DOHH2 (cell line): ENCODE measurements at regions not wholly inside any gene's neighbourhood (a gene's known extent, or its start where the extent isn't known, plus 50 kb on each side); places are given as distances from the start of the nearest gene placed in this dataset.

ENCODE experiments used
- EZH2phosphoT487 ChIP-seq: fragments of 200-600 bp; sonication (generic); IDR thresholded peaks from 2 replicates; pipeline ENCODE4 v1.6.1; 2017; ENCODE audit warnings: borderline replicate concordance, mild to moderate bottlenecking, antibody characterized with exemption, low read length, moderate library complexity, mixed read lengths
- TF ChIP-seq, protein P1 (sequence below): fragments of 200-600 bp; sonication (generic); IDR thresholded peaks from one replicate; pipeline ENCODE4 v1.5.1; 2014; ENCODE audit warnings: antibody characterized with exemption, mild to moderate bottlenecking, low read depth, low read length; ENCODE audit not compliant: poor library complexity, severe bottlenecking

DNA sequence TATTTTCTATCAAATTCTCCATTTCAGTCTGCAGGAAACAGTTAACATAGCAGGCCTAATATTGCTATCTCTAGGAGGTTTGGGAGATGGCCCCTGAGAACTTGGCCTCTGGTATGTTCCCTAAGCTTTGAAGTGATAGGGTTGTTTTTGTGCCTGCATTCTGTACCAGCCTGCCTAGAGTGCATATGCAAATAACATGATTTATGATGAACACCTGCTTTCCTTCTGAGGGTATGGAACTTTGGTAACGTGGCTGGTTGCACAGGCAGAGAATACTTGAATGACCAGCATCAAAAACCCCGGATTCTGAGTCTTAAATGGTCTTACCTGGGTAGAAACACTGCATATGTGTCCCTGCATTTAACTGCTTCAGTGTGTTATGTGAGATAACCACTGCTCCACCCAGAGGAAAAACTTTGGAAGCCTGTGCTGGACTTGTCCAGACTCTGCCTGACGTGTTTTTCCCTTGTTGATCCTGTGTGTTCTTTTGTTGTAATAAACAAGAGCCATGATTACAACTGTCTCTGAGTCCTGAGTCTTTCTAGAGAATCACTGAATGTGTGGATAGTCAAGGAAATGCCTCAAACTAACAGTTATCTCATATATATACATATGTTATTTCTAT lies 111.3 kb upstream of the ABCA1 start:
- TF ChIP-seq, protein P1, sequence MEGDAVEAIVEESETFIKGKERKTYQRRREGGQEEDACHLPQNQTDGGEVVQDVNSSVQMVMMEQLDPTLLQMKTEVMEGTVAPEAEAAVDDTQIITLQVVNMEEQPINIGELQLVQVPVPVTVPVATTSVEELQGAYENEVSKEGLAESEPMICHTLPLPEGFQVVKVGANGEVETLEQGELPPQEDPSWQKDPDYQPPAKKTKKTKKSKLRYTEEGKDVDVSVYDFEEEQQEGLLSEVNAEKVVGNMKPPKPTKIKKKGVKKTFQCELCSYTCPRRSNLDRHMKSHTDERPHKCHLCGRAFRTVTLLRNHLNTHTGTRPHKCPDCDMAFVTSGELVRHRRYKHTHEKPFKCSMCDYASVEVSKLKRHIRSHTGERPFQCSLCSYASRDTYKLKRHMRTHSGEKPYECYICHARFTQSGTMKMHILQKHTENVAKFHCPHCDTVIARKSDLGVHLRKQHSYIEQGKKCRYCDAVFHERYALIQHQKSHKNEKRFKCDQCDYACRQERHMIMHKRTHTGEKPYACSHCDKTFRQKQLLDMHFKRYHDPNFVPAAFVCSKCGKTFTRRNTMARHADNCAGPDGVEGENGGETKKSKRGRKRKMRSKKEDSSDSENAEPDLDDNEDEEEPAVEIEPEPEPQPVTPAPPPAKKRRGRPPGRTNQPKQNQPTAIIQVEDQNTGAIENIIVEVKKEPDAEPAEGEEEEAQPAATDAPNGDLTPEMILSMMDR: no peak
- TF ChIP-seq EZH2phosphoT487: no peak
